H1 (cell line): ENCODE measurements at regions not wholly inside any gene's neighbourhood (a gene's known extent, or its start where the extent isn't known, plus 50 kb on each side); places are given as distances from the start of the nearest gene placed in this dataset.

Experiments used
- CTCF ChIA-PET: fragments of 300-600 bp; sonication (Branson Sonifier 250); formaldehyde crosslinking; loops from one replicate; lab custom pipeline; 2021; ENCODE audit not compliant: partially characterized antibody; lab: Charles Lee
- POLR2A ChIA-PET: fragments of 300-600 bp; sonication (Branson Sonifier 250); formaldehyde crosslinking; loops from one replicate; lab custom pipeline; 2021; ENCODE audit warnings: inconsistent platforms; ENCODE audit not compliant: partially characterized antibody; lab: Charles Lee
- DNase-seq, 2 experiments: peaks; one replicate each; pipeline versions ENCODE4 v3.0.0 to v3.0.0-alpha.2; 2010 to 2022; ENCODE audit warnings: low spot score in 2 of 2, low read depth in 1 of 2, mixed read lengths in 1 of 2
- FAIRE-seq: peaks from 2 replicates; lab custom pipeline; 2011; peaks lifted over from hg19 to GRCh38; lab: Jason Lieb, UNC
- H2AFZ ChIP-seq: 2 replicates; pipeline ENCODE4 v1.8.1; 2012; ENCODE audit warnings: low read length, inconsistent platforms
- H2AK5ac ChIP-seq: 2 replicates; pipeline ENCODE4 v1.6.1; 2013; ENCODE audit warnings: low read depth, low read length
- H2BK120ac ChIP-seq: replicated peaks from 2 replicates; pipeline ENCODE3; 2013; ENCODE audit warnings: low read depth, low read length, inconsistent platforms
- H2BK12ac ChIP-seq: 2 replicates; pipeline ENCODE4 v1.6.1; 2013; ENCODE audit warnings: low read depth, low read length
- H2BK15ac ChIP-seq: 2 replicates; pipeline ENCODE4 v1.6.1; 2013; ENCODE audit warnings: low read length
- H2BK20ac ChIP-seq: 2 replicates; pipeline ENCODE4 v1.6.1; 2013; ENCODE audit warnings: low read length
- H2BK5ac ChIP-seq: 2 replicates; pipeline ENCODE4 v1.6.1; 2013; ENCODE audit warnings: low read depth, low read length
- H3K14ac ChIP-seq: 2 replicates; pipeline ENCODE4 v1.6.1; 2013; ENCODE audit warnings: inconsistent platforms; ENCODE audit not compliant: insufficient read length
- H3K18ac ChIP-seq: 2 replicates; pipeline ENCODE4 v1.6.1; 2013; ENCODE audit warnings: low read length; ENCODE audit errors: extremely low read depth
- H3K23ac ChIP-seq: 2 replicates; pipeline ENCODE4 v1.6.1; 2013; ENCODE audit warnings: inconsistent platforms; ENCODE audit not compliant: insufficient read length
- H3K23me2 ChIP-seq: 2 replicates; pipeline ENCODE4 v1.6.1; 2013; ENCODE audit warnings: low read depth, low read length
- H3K27ac ChIP-seq: 2 replicates; pipeline ENCODE4 v1.6.1; 2011; ENCODE audit warnings: low read depth, low read length, inconsistent platforms
- H3K27me3 ChIP-seq, 4 experiments: replicated peaks in 1 of 4; 1 replicate in 1 of 4; 2 replicates in 3 of 4; pipeline versions ENCODE4 v1.6.1 to v1.8.1; 2011 to 2013; ENCODE audit warnings: low read length in 3 of 4, mild to moderate bottlenecking in 3 of 4, inconsistent platforms in 2 of 4, mixed read lengths in 2 of 4, moderate library complexity in 1 of 4; ENCODE audit not compliant: control insufficient read depth in 3 of 4, insufficient read depth in 3 of 4; ENCODE audit errors: extremely low read depth in 1 of 4
- H3K36me3 ChIP-seq, 4 experiments: 2 replicates each; pipeline versions ENCODE4 v1.6.1 to v1.8.1; 2011 to 2013; ENCODE audit warnings: mild to moderate bottlenecking in 4 of 4, low read length in 3 of 4, moderate library complexity in 2 of 4, control low read depth in 1 of 4, inconsistent platforms in 1 of 4; ENCODE audit not compliant: insufficient read depth in 4 of 4, control insufficient read depth in 2 of 4
- H3K4ac ChIP-seq: replicated peaks from 2 replicates; pipeline ENCODE3; 2013; ENCODE audit warnings: low read length, low read depth, mixed read lengths, inconsistent platforms; ENCODE audit not compliant: insufficient read length
- H3K4me1 ChIP-seq, 4 experiments: replicated peaks in 1 of 4; 1 replicate in 1 of 4; 2 replicates in 3 of 4; pipeline versions ENCODE4 v1.6.1 to v1.8.1; 2011 to 2013; ENCODE audit warnings: low read length in 3 of 4, inconsistent platforms in 2 of 4, mixed read lengths in 1 of 4; ENCODE audit not compliant: insufficient read depth in 4 of 4, control insufficient read depth in 3 of 4
- H3K4me2 ChIP-seq, 2 experiments: 2 replicates each; pipeline versions ENCODE4 v1.6.1 to v1.8.1; 2011 to 2013; ENCODE audit warnings: low read depth in 2 of 2, low read length in 2 of 2, control low read depth in 1 of 2, inconsistent platforms in 1 of 2, mild to moderate bottlenecking in 1 of 2; ENCODE audit not compliant: insufficient read depth in 1 of 2
- H3K4me3 ChIP-seq, 4 experiments: fragments of 200-600, 300-600 bp in 1 of 4; sonication (generic), shearing (Covaris generic), sonication (Bioruptor Twin) in 1 of 4; 2 replicates each; pipeline versions ENCODE4 v1.5.1 to v1.8.1; 2011 to 2016; ENCODE audit warnings: low read length in 4 of 4, low read depth in 3 of 4, control low read depth in 2 of 4, inconsistent platforms in 2 of 4, mild to moderate bottlenecking in 2 of 4, mixed read lengths in 1 of 4, moderate library complexity in 1 of 4; ENCODE audit not compliant: insufficient read depth in 2 of 4; ENCODE audit errors: extremely low read depth in 1 of 4
- H3K56ac ChIP-seq: replicated peaks from 2 replicates; pipeline ENCODE3; 2013; ENCODE audit warnings: low read depth, mild to moderate bottlenecking, mixed read lengths, low read length, inconsistent platforms; ENCODE audit not compliant: insufficient read length
- H3K79me1 ChIP-seq: 2 replicates; pipeline ENCODE4 v1.6.1; 2013; ENCODE audit warnings: low read depth, low read length, control low read depth
- H3K79me2 ChIP-seq, 2 experiments: 2 replicates each; pipeline versions ENCODE4 v1.6.1 to v1.8.1; 2012 to 2013; ENCODE audit warnings: low read length in 2 of 2, mild to moderate bottlenecking in 2 of 2, inconsistent platforms in 1 of 2; ENCODE audit not compliant: insufficient read depth in 2 of 2, control insufficient read depth in 1 of 2
- H3K9ac ChIP-seq, 4 experiments: replicated peaks in 1 of 4; 1 replicate in 1 of 4; 2 replicates in 3 of 4; pipeline versions ENCODE4 v1.6.1 to v1.8.1; 2011 to 2013; ENCODE audit warnings: low read depth in 3 of 4, low read length in 3 of 4, control low read depth in 2 of 4, mild to moderate bottlenecking in 2 of 4, moderate library complexity in 2 of 4, inconsistent platforms in 1 of 4; ENCODE audit errors: extremely low read depth in 1 of 4
- H3K9me3 ChIP-seq, 2 experiments: 2 replicates each; pipeline versions ENCODE4 v1.6.1 to v1.8.1; 2012 to 2013; ENCODE audit warnings: mild to moderate bottlenecking in 2 of 2, moderate library complexity in 2 of 2, control low read depth in 1 of 2, inconsistent platforms in 1 of 2, low read depth in 1 of 2, low read length in 1 of 2, mixed read lengths in 1 of 2; ENCODE audit not compliant: insufficient read depth in 2 of 2
- H4K20me1 ChIP-seq, 2 experiments: replicated peaks in 1 of 2; 2 replicates each; pipeline versions ENCODE3 to v1.8.1; 2011 to 2013; ENCODE audit warnings: inconsistent platforms in 2 of 2, low read length in 2 of 2, mild to moderate bottlenecking in 1 of 2; ENCODE audit not compliant: insufficient read depth in 2 of 2, control insufficient read depth in 1 of 2
- H4K5ac ChIP-seq: 2 replicates; pipeline ENCODE4 v1.6.1; 2013; ENCODE audit warnings: low read length, low read depth, mixed read lengths, inconsistent platforms; ENCODE audit not compliant: insufficient read length
- H4K8ac ChIP-seq: 2 replicates; pipeline ENCODE4 v1.8.0; 2013; ENCODE audit warnings: mild to moderate bottlenecking, moderate library complexity, low read length, inconsistent platforms; ENCODE audit not compliant: insufficient read depth; ENCODE audit errors: extremely low read depth
- H4K91ac ChIP-seq: replicated peaks from 2 replicates; pipeline ENCODE3; 2013; ENCODE audit warnings: low read length, mixed read lengths, inconsistent platforms; ENCODE audit not compliant: insufficient read length
- ASH2L ChIP-seq: fragments of 200-600, 300-600 bp; sonication (generic); IDR thresholded peaks from one replicate; pipeline ENCODE4 v1.7.1; 2017; ENCODE audit warnings: low read length
- CTBP2 ChIP-seq: IDR thresholded peaks from 2 replicates; pipeline ENCODE4 v1.7.0; 2011; ENCODE audit warnings: borderline replicate concordance, mild to moderate bottlenecking, moderate library complexity, mixed read lengths, low read length; ENCODE audit not compliant: insufficient read depth, insufficient read length
- GTF2F1 ChIP-seq: IDR thresholded peaks from 2 replicates; pipeline ENCODE4 v1.6.1; 2012; ENCODE audit warnings: low read depth, low read length, improper control_type of control experiment, borderline replicate concordance
- KDM5A ChIP-seq: fragments of 200-600 bp; IDR thresholded peaks from 2 replicates; pipeline ENCODE4 v1.7.1; 2012; ENCODE audit warnings: mild to moderate bottlenecking, low read length, inconsistent platforms, mixed read lengths
- POLR2AphosphoS5 ChIP-seq: IDR thresholded peaks from 2 replicates; pipeline ENCODE4 v1.6.1; 2011; ENCODE audit warnings: low read depth, low read length
- TEAD4 ChIP-seq: IDR thresholded peaks from 2 replicates; pipeline ENCODE4 v1.6.1; 2012; ENCODE audit warnings: low read depth, low read length, inconsistent platforms, mixed read lengths
- WGBS, 2 experiments: shearing (Covaris generic) in 1 of 2; methylation state at CpG; one replicate each; pipeline versions ENCODE4 v1.1.6 to v1.1.7; 2013 to 2015; ENCODE audit warnings: low lambda C conversion rate in 2 of 2, mixed read lengths in 2 of 2, inconsistent platforms in 1 of 2, low coverage in 1 of 2, missing lambda C conversion rate in 1 of 2; ENCODE audit not compliant: insufficient replicate concordance in 2 of 2, insufficient coverage in 1 of 2, insufficient read length in 1 of 2; ENCODE audit errors: extremely low coverage in 1 of 2, missing lambda C conversion rate in 1 of 2; 5-methylcytosine and 5-hydroxymethylcytosine counted together

- CTCF ChIA-PET = interaction anchor here (0.7 to 1.6 kb wide), 4 partner anchors 53 to 424 kb away, joined by 3 to 4 read pairs (median 3); partner anchors contain the start of gene CTBP2
- DNase-seq (peak in 1 of 2 experiments; percentile 26), FAIRE-seq (no peak)
- H3K23me2 ChIP-seq = no peaks in the 10 kb centered on the region
- H2BK5ac ChIP-seq = no peak overlapping the region
- H3K79me2 ChIP-seq = no peaks in the 10 kb centered on the region
- H2BK15ac ChIP-seq = no peak overlapping the region
- H3K9me3 ChIP-seq = no peaks in the 10 kb centered on the region
- H3K4me2 ChIP-seq = no peak overlapping the region
- H3K27me3 ChIP-seq = no peaks in the 10 kb centered on the region
- H2AK5ac ChIP-seq = no peak overlapping the region
- POLR2A ChIA-PET = no interaction called here
- no peak overlapping the region for H3K4ac ChIP-seq
- H3K23ac ChIP-seq = no peak overlapping the region
- H4K8ac ChIP-seq = no peak overlapping the region
- H3K4me3 ChIP-seq = no peak overlapping the region
- no peak overlapping the region for H2AFZ ChIP-seq
- H3K36me3 ChIP-seq = no peaks in the 10 kb centered on the region
- H2BK120ac ChIP-seq = no peak overlapping the region
- no peak overlapping the region for H2BK12ac ChIP-seq
- no peak overlapping the region for H2BK20ac ChIP-seq
- no peak overlapping the region for H3K27ac ChIP-seq
- H4K20me1 ChIP-seq = no peaks in the 10 kb centered on the region
- no peak overlapping the region for H4K91ac ChIP-seq
- H3K14ac ChIP-seq = no peak overlapping the region
- no peak overlapping the region for H3K9ac ChIP-seq
- H3K4me1 ChIP-seq = no peaks in the 10 kb centered on the region
- no peak overlapping the region for H4K5ac ChIP-seq
- no peak overlapping the region for H3K18ac ChIP-seq
- 94% methylated on average over 4 of the region's 4 CpGs; no CpG with 5 or more reads in 1 of the 2 experiments for WGBS, 2 experiments
- no peaks in the 10 kb centered on the region for H3K79me1 ChIP-seq
- no peak overlapping the region for H3K56ac ChIP-seq
- TF ChIP-seq GTF2F1 (no peak), CTBP2 (no peak), ASH2L (no peak), KDM5A (no peak), POLR2AphosphoS5 (no peak), TEAD4 (no peak)
Measured at GRCh38 chr10:125584954-125585353, 98.0 kb downstream of the TEX36 start.
